ENCODE measurements at regions not wholly inside any gene's neighbourhood (a gene's known extent, or its start where the extent isn't known, plus 50 kb on each side); places are given as distances from the start of the nearest gene placed in this dataset.

DNA sequence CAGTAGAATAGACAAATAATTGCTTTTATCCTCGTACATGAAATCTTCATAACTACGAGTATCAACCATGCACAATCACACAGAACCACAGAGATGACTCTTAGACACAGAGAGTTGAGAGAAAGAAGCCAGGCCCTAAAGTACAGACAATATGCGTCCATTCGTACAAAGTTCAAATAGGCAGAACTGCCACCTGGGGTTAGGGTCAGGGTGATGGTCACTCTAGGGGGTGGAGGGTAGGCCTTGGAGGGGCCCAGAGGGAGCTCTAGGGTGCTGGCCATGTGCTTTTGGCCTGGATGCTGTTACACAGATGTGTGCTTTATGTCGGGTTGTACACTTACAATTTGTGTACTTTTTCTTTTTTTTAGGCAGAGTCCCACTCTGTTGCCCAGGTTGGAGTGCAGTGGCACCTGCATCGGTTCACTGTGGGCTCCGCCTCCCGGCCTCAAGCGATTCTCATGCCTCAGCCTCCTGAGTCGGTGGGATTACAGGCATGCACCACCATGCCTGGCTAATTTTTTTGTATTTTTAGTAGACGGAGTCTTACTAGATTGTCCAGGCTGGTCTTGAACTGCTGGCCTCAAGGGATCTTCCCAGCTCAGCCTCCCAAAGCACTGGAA, 65.9 kb upstream of the KLF13 start:
- Histone ChIP-seq H3K27me3 (no peaks in the 10 kb centered on the region), H3K27ac (no peak overlapping the region), H3K4me3 (no peak overlapping the region), H3K36me3 (no peaks in the 10 kb centered on the region), H3K9me3 (no peaks in the 10 kb centered on the region), H3K4me1 (peaks cover 32% of the 10 kb centered on the region)
- DNase-seq (peak; percentile 18), ATAC-seq (no peak)
- intact Hi-C loops (cut with DNase I) = no loop called here
- TF ChIP-seq CTCF (IDR thresholded peaks at IDR 0.05) = no peak

DNA sequence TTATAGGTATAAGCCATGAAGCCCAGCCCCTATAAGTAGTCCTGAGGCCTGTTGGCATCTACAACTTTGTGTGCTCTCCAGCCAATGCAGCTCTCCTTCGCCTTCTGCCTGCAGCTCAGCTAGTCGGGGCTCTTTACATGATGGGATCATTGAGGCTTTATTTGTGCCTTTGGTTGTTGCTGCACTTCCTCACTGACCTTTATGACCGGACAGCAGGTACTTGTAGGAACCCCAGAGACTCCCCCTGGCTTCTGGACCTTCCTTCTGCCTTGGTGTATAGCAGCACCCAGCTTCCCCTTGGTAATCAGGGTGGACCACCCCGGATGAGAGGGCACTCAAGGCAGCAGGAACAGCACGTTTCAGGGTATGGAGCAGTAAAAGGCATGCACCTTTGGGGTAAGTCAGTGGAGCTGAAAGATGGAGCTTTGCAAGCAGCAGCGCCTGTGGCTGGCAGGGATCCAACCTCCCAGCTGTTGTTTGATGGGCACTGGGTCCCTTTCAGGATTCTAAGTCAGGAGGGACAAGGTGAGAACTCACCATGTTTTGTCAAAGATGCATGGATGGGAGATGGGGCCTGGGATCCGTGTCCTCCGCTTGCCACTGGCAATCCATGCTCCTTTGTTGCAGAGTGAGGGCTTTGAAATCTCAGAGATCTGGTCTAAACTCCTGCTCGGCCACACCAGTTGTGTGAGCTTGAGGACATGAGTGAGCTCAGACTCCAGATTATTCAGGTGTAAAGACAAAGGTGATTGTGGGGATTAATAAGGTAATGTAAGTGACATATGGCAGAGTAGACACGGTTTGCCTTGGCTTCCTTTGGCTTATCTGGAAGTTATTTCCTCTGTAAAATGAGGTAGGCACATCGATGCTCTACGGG, 65.1 kb upstream of the KLF13 start:
- H3K27ac ChIP-seq = no peak overlapping the region
- DNase-seq (peak; percentile 40), ATAC-seq (no peak)

DNA sequence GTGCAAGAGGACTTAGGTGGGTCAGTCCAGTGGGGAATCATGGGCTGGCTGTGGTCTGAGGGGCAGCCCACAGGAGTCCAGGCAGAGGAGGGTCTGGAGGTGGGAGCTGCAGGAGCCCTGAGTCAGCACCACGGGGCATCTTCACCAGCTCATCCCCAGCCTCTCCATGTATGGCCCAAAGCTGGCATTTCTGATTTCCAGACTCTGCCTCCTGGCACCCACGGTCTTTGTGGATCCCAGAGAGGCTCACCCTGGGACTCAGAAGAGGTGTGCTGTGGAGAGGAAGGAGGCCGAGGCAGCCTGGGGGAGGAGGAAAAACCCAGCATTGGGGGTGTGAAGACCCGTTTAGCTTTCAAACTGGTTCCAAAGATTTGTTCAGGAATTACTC, 64.5 kb upstream of the KLF13 start:
- ATAC-seq (no peak), DNase-seq (peak; percentile 22)
- Histone ChIP-seq H3K4me1 (peaks cover 42% of the 10 kb centered on the region), H3K36me3 (no peaks in the 10 kb centered on the region), H3K27ac (no peak overlapping the region), H3K4me3 (no peak overlapping the region), H3K27me3 (no peaks in the 10 kb centered on the region), H3K9me3 (no peaks in the 10 kb centered on the region)
- intact Hi-C loops (cut with DNase I) = no loop called here
- no peak for TF ChIP-seq CTCF (IDR thresholded peaks at IDR 0.05)

More for the DNA sequence above, 65.1 kb upstream of the KLF13 start:
- Histone ChIP-seq H3K36me3 (no peaks in the 10 kb centered on the region), H3K9me3 (no peaks in the 10 kb centered on the region), H3K27me3 (no peaks in the 10 kb centered on the region), H3K4me3 (no peak overlapping the region), H3K4me1 (peaks cover 36% of the 10 kb centered on the region)
- TF ChIP-seq CTCF (IDR thresholded peaks at IDR 0.05) = no peak
- intact Hi-C loops (cut with DNase I) = no loop called here

DNA sequence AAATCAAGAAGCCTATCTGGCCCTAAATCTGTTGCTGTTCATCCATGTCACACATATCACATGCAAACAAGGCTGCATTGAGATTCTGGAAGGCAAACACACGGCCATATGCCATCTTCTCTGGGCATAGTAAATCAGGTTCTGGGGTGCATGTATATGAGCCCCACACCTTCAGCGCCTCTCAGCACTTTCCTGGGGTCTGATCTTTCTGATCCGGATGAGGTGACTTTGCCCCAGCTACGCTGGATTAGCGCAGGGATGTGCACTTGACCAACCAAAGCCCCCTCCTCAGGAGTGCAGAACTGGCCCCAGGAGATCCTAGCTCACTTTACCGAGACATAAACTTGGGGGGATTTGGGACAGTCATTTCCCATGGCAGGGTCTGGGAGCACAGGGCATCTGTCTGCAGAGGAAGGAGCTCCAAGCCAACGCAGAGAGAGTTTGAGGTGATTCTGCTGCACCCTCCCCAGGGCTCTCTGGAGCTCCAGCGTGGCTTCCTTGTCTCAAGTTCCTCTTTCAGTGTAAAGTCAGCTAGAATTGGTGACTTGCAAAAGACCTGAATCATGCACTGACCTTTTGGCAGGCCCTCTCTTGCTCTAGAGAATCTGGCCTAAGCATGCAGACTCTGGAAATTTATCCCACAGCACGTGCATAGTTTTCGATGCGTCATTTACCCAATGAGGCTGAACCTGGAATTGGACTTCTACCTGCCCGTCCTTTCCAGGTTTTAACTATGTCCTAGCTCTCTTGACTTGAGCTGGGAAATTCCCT, 63.5 kb upstream of the KLF13 start:
- peak; percentile 68 for ATAC-seq

More for the DNA sequence above, 63.5 kb upstream of the KLF13 start:
- intact Hi-C loops (cut with DNase I) = no loop called here
- no peak for TF ChIP-seq CTCF (IDR thresholded peaks at IDR 0.05)
- Histone ChIP-seq H3K9me3 (no peaks in the 10 kb centered on the region), H3K4me1 (peaks cover 47% of the 10 kb centered on the region), H3K4me3 (no peak overlapping the region), H3K27me3 (no peaks in the 10 kb centered on the region), H3K36me3 (no peaks in the 10 kb centered on the region), H3K27ac (peak overlapping the region; percentile 83)
- peak; percentile 65 for DNase-seq

All from upper lobe of right lung (tissue), 1 donor.